Osteoblast (primary cell): ENCODE measurements at regions not wholly inside any gene's neighbourhood (a gene's known extent, or its start where the extent isn't known, plus 50 kb on each side); places are given as distances from the start of the nearest gene placed in this dataset.

Experiments used
- DNase-seq: peaks from one replicate; pipeline ENCODE4 v3.0.0; 2011; ENCODE audit warnings: low spot score, mixed read lengths; ENCODE audit not compliant: insufficient read length; ENCODE audit errors: missing footprints
- H2AFZ ChIP-seq: 2 replicates; pipeline ENCODE4 v1.6.0; 2011; ENCODE audit warnings: mild to moderate bottlenecking, low read length
- H3K27ac ChIP-seq: 2 replicates; pipeline ENCODE4 v1.5.1; 2011; ENCODE audit warnings: mild to moderate bottlenecking, low read depth, low read length, moderate library complexity
- H3K27me3 ChIP-seq: 2 replicates; pipeline ENCODE4 v1.6.0; 2012; ENCODE audit warnings: mild to moderate bottlenecking, control low read depth, inconsistent platforms, low read length, moderate library complexity; ENCODE audit not compliant: insufficient read depth
- H3K36me3 ChIP-seq: 2 replicates; pipeline ENCODE4 v1.5.1; 2011; ENCODE audit warnings: mild to moderate bottlenecking, low read length, control low read depth, moderate library complexity; ENCODE audit not compliant: insufficient read depth
- H3K4me1 ChIP-seq: 2 replicates; pipeline ENCODE4 v1.5.1; 2011; ENCODE audit warnings: mild to moderate bottlenecking, low read length, control low read depth, moderate library complexity; ENCODE audit not compliant: insufficient read depth
- H3K4me2 ChIP-seq: 2 replicates; pipeline ENCODE4 v1.6.0; 2011; ENCODE audit warnings: mild to moderate bottlenecking, low read length; ENCODE audit not compliant: insufficient read depth
- H3K4me3 ChIP-seq: fragments of 200-600 bp; sonication (generic); 3 replicates; pipeline ENCODE4 v1.5.1; 2012; ENCODE audit warnings: mild to moderate bottlenecking, low read length, inconsistent platforms; ENCODE audit not compliant: insufficient read depth
- H3K79me2 ChIP-seq: 2 replicates; pipeline ENCODE4 v1.6.0; 2012; ENCODE audit warnings: mild to moderate bottlenecking, low read length, control low read depth, inconsistent platforms; ENCODE audit not compliant: insufficient read depth
- H3K9me3 ChIP-seq: 2 replicates; pipeline ENCODE4 v1.5.1; 2011; ENCODE audit warnings: low read depth, low read length, control low read depth
- H4K20me1 ChIP-seq: 2 replicates; pipeline ENCODE4 v1.6.0; 2012; ENCODE audit warnings: mild to moderate bottlenecking, low read length, control low read depth; ENCODE audit not compliant: insufficient read depth
- CTCF ChIP-seq: IDR thresholded peaks from 2 replicates; pipeline ENCODE4 v1.5.1; 2011; ENCODE audit warnings: mild to moderate bottlenecking, low read depth, low read length, moderate library complexity; ENCODE audit errors: extremely low read depth

DNA sequence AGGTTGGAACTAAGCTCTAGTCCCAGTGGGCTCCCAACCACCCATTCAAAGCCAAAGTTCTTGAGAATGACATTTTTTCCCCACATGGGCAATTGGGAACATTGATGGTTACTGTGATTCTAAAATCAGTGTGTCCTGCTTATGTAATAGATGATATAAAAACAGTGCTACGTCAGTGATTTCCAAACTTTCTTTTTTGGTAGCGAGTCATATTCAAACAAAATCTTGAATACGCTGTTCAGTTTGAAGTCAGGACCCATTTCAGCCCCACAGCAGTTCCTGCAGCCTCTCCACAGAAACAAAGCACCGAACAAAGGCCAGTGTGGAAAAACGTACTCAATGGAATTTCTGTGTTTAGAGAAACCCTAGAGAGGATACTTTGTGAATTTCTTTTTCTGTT lies 170.0 kb upstream of the OLIG3 start:
- Histone ChIP-seq H3K36me3 (no peaks in the 10 kb centered on the region), H3K4me2 (no peak overlapping the region), H3K27ac (no peak overlapping the region), H3K27me3 (no peaks in the 10 kb centered on the region), H3K4me1 (no peaks in the 10 kb centered on the region), H3K9me3 (no peaks in the 10 kb centered on the region), H4K20me1 (no peaks in the 10 kb centered on the region), H2AFZ (no peak overlapping the region), H3K4me3 (no peak overlapping the region), H3K79me2 (no peaks in the 10 kb centered on the region)
- no peak for DNase-seq
- no peak for TF ChIP-seq CTCF

GRCh38 chr6:137665342-137665934 lies 171.2 kb upstream of the OLIG3 start:
- H3K79me2 ChIP-seq, result no peaks in the 10 kb centered on the region
- no peak overlapping the region for H2AFZ ChIP-seq
- no peak overlapping the region for H3K4me3 ChIP-seq
- no peak overlapping the region for H3K4me2 ChIP-seq
- TF ChIP-seq CTCF, result no peak
- DNase-seq, result no peak
- no peaks in the 10 kb centered on the region for H3K9me3 ChIP-seq
- H3K36me3 ChIP-seq, result no peaks in the 10 kb centered on the region
- no peaks in the 10 kb centered on the region for H4K20me1 ChIP-seq
- H3K27me3 ChIP-seq, result no peaks in the 10 kb centered on the region
- no peak overlapping the region for H3K27ac ChIP-seq
- no peaks in the 10 kb centered on the region for H3K4me1 ChIP-seq

GRCh38 chr6:137666202-137666774 lies 172.1 kb upstream of the OLIG3 start:
- no peak overlapping the region for H2AFZ ChIP-seq
- no peaks in the 10 kb centered on the region for H3K79me2 ChIP-seq
- no peak overlapping the region for H3K4me2 ChIP-seq
- H3K27me3 ChIP-seq, result peaks cover 4% of the 10 kb centered on the region
- no peaks in the 10 kb centered on the region for H3K4me1 ChIP-seq
- no peaks in the 10 kb centered on the region for H4K20me1 ChIP-seq
- no peak overlapping the region for H3K4me3 ChIP-seq
- H3K9me3 ChIP-seq, result no peaks in the 10 kb centered on the region
- no peak overlapping the region for H3K27ac ChIP-seq
- H3K36me3 ChIP-seq, result no peaks in the 10 kb centered on the region
- DNase-seq, result no peak
- no peak for TF ChIP-seq CTCF

DNA sequence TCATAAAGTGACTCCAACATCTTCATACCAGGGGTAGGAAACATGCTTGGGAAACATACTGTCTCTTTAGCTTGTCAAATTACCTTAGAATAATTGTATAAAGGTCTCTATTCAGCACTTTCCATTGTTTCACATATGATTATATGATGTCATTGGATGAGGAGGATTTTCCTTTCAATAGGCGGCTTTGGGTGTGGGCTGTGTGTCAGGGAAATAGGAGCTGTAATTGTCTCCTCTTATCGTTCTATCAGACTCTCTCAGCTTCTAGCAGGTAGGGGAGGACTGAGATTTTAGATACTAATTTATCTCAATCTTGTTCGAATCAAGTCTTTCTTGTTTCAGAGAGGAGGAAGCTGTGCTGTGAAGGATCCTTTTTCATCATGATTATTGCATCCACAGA lies 179.4 kb upstream of the OLIG3 start:
- Histone ChIP-seq H3K4me1 (no peaks in the 10 kb centered on the region), H3K36me3 (no peaks in the 10 kb centered on the region), H4K20me1 (no peaks in the 10 kb centered on the region), H3K27ac (no peak overlapping the region), H2AFZ (no peak overlapping the region), H3K4me3 (no peak overlapping the region), H3K9me3 (no peaks in the 10 kb centered on the region), H3K79me2 (no peaks in the 10 kb centered on the region), H3K4me2 (no peak overlapping the region), H3K27me3 (peaks cover 21% of the 10 kb centered on the region)
- no peak for TF ChIP-seq CTCF
- no peak for DNase-seq
